ENCODE measurements at regions not wholly inside any gene's neighbourhood (a gene's known extent, or its start where the extent isn't known, plus 50 kb on each side); places are given as distances from the start of the nearest gene placed in this dataset.
A peak's percentile ranks its signal among the peaks of the same experiment; 100 is the strongest.

DNA sequence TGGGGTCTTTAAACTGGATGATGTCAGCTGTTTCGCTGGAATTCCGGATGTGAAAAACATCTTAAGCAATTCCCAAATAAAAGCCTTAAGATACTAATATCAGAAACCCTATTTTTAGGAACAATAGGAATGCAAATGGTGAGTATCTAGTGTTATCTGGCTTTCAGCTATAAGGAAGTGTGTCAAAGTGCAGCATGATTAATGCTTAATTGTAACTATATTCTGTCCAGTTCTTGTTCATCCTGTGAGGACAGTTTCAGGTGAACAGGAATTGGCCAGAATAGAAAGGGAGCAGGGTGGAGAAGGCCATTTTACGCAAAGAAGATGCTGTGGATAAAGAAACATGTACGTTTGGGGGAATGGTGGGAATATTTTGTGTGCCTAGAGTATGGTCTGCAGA lies 108.2 kb downstream of the RASSF10 start:
- peak in 1 of 2 donors; percentile 16 for DNase-seq (ENCODE audit: low read depth in 2 of 2)
- TF ChIP-seq, protein P1, sequence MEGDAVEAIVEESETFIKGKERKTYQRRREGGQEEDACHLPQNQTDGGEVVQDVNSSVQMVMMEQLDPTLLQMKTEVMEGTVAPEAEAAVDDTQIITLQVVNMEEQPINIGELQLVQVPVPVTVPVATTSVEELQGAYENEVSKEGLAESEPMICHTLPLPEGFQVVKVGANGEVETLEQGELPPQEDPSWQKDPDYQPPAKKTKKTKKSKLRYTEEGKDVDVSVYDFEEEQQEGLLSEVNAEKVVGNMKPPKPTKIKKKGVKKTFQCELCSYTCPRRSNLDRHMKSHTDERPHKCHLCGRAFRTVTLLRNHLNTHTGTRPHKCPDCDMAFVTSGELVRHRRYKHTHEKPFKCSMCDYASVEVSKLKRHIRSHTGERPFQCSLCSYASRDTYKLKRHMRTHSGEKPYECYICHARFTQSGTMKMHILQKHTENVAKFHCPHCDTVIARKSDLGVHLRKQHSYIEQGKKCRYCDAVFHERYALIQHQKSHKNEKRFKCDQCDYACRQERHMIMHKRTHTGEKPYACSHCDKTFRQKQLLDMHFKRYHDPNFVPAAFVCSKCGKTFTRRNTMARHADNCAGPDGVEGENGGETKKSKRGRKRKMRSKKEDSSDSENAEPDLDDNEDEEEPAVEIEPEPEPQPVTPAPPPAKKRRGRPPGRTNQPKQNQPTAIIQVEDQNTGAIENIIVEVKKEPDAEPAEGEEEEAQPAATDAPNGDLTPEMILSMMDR (IDR thresholded peaks at IDR 0.05; ENCODE audit: low read depth, low read length): no peak
- H3K4me3 ChIP-seq (replicated peaks in 1 of 2; ENCODE audit: low read depth in 2 of 2, low read length in 2 of 2): no peak overlapping the region

DNA sequence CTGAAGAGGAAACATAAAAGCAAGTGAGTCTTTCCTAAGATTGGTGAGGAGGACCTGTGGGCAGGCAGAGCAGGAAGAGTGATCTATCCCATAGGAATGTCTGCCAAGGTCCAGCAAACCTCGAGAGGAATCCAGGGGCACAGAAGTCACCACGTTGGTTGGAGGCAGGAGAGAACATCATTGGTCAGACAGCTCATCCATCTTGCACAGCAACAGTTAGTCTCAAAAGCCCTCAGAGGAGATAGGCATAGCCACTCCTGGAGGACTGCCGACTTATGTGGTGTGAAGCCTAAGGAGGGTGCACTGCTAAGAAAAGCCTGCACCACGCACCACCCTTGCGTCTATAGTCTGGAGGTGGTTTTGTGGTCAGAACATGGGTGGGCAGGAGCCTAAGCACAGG lies 109.1 kb downstream of the RASSF10 start:
- peak; percentile 81 to 83 for DNase-seq (ENCODE audit: low read depth in 2 of 2)
- TF ChIP-seq, protein P1 (IDR thresholded peaks at IDR 0.05; ENCODE audit: low read depth, low read length): no peak
- H3K4me3 ChIP-seq (replicated peaks in 1 of 2; ENCODE audit: low read depth in 2 of 2, low read length in 2 of 2): no peak overlapping the region

DNA sequence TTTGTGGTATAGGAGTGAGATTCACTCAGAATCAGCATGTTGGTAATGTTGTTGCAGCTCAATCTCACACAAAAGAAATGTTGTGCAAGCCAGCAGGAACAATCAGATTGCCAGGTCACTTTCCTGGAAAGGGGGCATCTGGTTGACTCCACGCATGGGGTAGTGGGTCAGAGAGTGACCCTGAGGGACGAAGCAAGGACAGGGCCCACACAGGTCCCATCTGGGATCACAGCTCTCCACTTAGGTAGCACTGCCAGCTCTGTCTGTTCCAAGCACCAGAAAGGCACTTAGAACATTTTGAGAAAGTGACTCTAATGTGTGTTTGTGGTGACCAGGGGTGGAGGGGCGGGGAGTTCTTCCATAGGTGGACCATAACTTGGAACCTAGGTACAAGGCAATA lies 109.5 kb downstream of the RASSF10 start:
- TF ChIP-seq, protein P1 (IDR thresholded peaks at IDR 0.05; ENCODE audit: low read depth, low read length): no peak
- no peak overlapping the region for H3K4me3 ChIP-seq (replicated peaks in 1 of 2; ENCODE audit: low read depth in 2 of 2, low read length in 2 of 2)
- DNase-seq (ENCODE audit: low read depth in 2 of 2): no peak

DNA sequence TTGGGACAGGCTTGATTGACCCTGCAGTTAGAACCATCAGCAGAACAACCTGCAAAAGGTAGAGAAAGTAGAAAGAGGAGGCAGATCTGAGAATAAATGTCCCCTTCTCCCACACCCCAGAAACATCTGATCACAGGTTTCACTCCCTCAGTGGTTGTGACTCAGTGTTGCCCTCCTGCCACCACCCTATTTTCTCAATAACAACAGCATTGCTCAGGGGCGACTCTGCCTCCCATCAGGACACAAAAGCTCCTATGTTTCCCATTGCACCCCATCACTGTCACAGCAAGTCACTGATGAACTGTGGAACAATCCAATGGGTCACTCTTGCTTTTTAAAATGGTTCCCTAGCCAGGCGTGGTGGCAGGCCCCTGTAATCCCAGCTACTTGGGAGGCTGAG lies 110.2 kb downstream of the RASSF10 start:
- TF ChIP-seq, protein P1 (IDR thresholded peaks at IDR 0.05; ENCODE audit: low read depth, low read length): no peak
- no peak overlapping the region for H3K4me3 ChIP-seq (replicated peaks in 1 of 2; ENCODE audit: low read depth in 2 of 2, low read length in 2 of 2)
- DNase-seq (ENCODE audit: low read depth in 2 of 2): no peak

DNA sequence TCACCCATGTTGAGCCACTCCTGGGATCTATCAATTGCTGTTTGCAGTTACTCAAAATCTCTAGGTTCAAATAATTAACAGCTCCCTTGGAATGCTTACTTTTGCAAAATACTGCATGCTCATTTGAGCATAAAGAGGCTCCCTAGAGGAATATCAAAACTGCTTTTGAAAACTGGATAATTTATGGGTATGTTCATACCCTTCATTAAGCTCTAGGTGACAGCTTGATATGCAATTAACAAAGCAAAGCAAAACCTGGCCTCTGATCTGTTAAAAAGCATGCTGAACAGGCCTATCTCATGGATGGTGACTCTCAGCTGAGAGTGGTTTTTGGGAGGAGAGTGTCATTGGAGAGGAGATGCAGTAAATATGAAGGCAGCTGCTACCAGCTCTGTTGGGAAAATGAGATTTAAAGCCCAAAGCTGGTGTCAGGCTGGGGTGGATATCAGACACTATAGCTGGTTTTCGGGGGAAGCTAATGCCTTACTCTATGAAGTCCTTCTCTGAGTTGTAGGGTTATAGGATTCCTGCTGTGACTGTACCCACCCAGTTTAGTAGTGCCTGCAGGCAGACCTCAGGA lies 110.9 kb downstream of the RASSF10 start:
- TF ChIP-seq, protein P1 (IDR thresholded peaks at IDR 0.05; ENCODE audit: low read depth, low read length): no peak
- no peak for DNase-seq (ENCODE audit: low read depth in 2 of 2)

DNA sequence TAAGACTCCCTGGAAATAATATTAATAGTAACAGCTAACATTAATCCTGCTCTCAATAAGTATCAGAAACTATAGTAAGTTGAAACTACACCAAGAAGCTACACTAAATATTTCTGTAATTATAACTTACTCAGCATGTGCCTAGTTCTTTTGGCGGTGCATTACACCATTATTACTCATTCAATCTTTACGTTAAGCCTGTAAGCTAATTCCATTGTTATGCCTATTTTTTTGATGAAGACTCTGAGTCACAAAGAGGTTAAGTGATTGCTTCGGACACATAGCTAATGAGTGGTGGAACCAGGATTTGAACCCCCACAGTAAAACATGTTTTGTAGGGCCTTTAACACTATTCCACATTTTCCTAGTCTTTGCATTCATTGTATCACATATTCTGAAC lies 111.6 kb downstream of the RASSF10 start:
- TF ChIP-seq, protein P1 (IDR thresholded peaks at IDR 0.05; ENCODE audit: low read depth, low read length): no peak
- H3K4me3 ChIP-seq (replicated peaks in 1 of 2; ENCODE audit: low read depth in 2 of 2, low read length in 2 of 2): no peak overlapping the region
- peak; percentile 27 to 71 for DNase-seq (ENCODE audit: low read depth in 2 of 2)

More for the DNA sequence above, 110.9 kb downstream of the RASSF10 start:
- no peak overlapping the region for H3K4me3 ChIP-seq (replicated peaks in 1 of 2; ENCODE audit: low read depth in 2 of 2, low read length in 2 of 2)

DNA sequence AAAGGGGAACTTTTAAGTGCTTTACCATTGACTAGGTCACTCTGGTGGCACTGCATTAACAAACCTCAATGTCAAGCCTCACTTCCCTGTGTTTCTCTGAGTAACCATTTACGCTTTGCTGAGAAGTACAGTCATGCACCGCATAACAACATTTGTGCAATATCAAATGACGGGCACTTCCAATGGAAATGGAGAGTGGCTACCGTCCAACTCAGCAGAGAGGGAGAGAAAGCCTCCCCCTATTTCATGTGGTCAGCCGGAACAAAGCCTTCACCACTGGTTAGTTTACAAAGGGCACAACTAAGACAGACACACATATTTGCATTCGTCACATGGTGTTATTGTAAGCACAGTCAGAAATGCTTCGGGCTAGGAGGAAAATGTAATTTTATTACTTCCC lies 117.3 kb downstream of the RASSF10 start:
- peak; percentile 64 to 72 for DNase-seq (ENCODE audit: low read depth in 2 of 2)
- no peak overlapping the region for H3K4me3 ChIP-seq (replicated peaks in 1 of 2; ENCODE audit: low read depth in 2 of 2, low read length in 2 of 2)
- TF ChIP-seq, protein P1 (IDR thresholded peaks at IDR 0.05; ENCODE audit: low read depth, low read length): no peak
